HG02571 (cell line): ENCODE measurements at regions not wholly inside any gene's neighbourhood (a gene's known extent, or its start where the extent isn't known, plus 50 kb on each side); places are given as distances from the start of the nearest gene placed in this dataset.
"Not testable (repeated sequence)": the region's sequence is repeated elsewhere in the genome, so short reads cannot be mapped to it uniquely, and the experiment has no call there.

Experiments used
- ATAC-seq: cut with Tn5 transposase; IDR thresholded peaks from one replicate; pipeline ENCODE4 v1.9.1; 2021; ENCODE audit warnings: mild to moderate bottlenecking, moderate library complexity; ENCODE audit not compliant: unreplicated experiment

GRCh38 chr2:234409590-234409989 lies 87.3 kb downstream of the ARL4C start:
- no peak for ATAC-seq

DNA sequence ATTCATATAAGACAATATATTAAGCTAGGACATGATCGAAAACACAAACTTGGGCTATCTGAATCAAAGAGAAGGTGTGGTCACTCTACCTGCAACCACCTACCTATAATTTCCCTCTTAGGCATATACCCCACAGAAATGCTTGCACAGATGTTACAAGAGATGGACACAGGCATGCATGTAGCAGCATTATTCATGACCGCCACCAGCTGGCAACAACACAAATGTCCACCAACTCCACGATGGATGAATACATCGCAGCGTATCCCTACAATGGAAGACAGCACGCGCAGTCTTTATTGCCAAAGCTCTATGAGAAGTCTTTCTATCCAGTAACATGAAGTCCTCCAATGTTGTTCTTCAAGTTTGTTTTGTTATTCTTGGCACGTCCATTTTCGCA lies 90.8 kb downstream of the ARL4C start:
- no peak for ATAC-seq

- no peak for ATAC-seq
Observed at GRCh38 chr2:234405462-234405861, 91.4 kb downstream of the ARL4C start.

- ATAC-seq = no peak
Observed at GRCh38 chr2:234404957-234405356, 91.9 kb downstream of the ARL4C start.

DNA sequence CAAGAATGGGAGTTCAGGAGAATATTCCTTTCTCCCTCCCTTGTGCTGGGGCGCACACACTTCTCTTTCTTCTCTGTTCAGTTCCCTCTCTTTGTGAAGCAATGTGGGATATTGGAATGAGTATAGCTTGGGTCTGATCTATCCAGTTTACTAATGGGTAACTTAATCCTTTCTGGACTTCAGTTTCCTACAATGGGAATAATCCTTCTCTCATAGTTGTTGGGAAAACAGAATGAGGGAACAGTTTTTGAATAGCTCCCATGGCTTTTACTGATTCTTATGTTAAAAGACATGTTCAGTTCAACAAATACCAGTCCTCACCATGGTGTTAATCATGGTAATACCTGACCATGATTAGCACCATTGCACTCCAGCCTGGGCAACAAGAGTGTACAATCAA lies 93.1 kb downstream of the ARL4C start:
- no peak for ATAC-seq

- no peak for ATAC-seq
Observed at GRCh38 chr2:234403074-234403473, 93.8 kb downstream of the ARL4C start.

GRCh38 chr2:234401426-234401825 lies 95.5 kb downstream of the ARL4C start:
- no peak for ATAC-seq

- ATAC-seq = no peak
Observed at GRCh38 chr2:234399451-234400246, 97.2 kb downstream of the ARL4C start.

DNA sequence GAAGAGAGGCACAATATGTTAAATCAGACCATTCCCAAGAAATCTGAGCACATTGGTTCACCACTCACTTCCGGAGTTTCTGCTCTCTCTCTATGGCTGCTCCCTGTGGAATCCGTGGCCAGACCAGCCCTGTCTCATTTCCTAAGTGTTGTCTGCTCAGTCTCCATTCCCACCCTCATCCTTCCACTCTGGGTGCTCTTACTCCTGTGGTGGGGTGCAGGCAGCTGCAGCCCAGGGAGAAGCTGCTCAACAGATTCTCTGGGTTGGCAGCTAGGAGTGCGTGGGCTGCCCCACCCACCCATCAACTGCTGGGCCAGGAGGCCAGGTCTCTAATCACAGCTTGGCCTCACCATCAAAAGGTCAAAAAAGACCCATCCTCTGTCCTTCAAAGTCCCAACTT lies 98.3 kb downstream of the ARL4C start:
- no peak for ATAC-seq

- ATAC-seq = no peak
Observed at GRCh38 chr2:234395891-234396420, 100.9 kb downstream of the ARL4C start.

- ATAC-seq = no peak
Observed at GRCh38 chr2:234394450-234394849, 102.4 kb downstream of the ARL4C start.

GRCh38 chr2:234393354-234393753 lies 103.5 kb downstream of the ARL4C start:
- ATAC-seq = no peak

DNA sequence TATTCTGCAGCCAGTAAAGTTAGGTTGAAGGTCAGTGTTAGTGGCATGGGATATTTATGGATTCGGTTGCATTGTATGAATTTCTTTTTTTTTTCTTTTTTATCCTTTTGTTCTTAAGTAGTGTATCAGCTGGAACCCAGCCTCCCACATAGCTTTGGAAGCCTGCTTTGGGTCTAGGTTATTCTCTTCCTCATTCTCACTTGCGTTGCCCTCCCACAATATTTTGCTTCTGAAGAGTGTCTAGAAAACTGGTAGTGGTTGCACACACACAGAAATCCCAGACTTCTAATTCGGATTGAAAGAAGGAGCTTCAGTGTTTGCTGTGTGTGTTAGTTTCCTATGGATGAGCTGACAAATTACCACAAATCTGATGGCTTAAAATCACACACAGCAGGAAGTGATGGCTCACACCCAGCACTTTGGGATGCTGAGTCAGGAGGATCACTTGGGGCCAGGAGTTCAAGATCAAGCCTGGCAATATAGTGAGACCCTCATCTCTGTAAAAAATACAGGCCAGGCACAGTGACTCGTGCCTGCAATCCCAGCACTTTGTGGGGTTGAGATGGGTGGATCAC lies 104.8 kb downstream of the ARL4C start:
- ATAC-seq = no peak

DNA sequence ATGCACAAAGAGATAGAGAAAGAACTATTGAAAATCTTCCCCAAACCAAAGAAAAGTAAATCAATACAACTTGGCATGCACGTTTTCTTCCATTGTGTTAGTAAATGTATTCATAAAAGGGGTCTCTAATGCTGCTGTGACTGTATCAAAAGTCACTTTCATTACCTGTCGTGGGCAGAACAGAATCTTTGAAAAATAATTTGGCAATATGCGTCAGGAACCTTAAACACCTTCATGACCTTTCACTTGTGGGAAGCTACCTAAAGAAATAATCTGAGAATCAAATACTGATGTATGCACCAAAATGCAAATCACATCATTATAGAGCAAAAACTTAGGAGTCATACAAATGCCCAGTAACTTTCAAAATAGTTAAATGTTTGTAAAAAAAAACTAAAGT lies 105.3 kb downstream of the ARL4C start:
- no peak for ATAC-seq

DNA sequence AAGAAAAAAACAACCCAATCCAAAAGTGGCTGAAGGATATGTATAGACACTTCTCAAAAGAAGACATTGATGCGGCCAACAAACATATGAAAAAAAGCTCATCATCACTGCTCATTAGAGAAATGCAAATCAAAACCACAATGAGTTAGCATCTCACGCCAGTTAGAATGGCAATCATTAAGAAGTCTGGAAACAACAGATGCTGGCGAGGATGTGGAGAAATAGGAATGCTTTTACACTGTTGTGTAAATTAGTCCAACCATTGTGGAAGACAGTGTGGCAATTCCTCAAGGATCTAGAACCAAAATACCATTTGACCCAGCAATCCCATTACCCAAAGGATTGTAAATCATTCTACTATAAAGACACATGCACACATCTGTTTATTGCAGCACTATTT lies 107.2 kb downstream of the ARL4C start:
- ATAC-seq = not testable (repeated sequence)

DNA sequence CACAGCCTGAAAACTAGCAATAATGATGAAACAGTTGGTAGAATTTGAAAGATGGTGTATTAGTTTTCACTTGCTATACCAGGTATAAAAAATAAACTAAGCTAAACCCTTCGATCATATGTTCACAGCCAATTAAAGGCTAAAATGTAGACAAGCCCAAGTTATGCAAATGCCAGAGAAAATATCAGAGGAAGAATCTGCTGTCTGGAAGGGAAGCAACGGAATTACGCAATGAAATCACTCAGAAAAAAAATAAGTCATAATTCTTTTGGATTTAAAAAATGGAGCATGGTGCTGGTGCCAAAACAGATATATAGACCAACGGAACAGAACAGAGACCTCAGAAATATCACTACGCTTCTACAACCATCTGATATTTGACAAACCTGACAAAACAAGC lies 108.3 kb downstream of the ARL4C start:
- ATAC-seq = no peak

DNA sequence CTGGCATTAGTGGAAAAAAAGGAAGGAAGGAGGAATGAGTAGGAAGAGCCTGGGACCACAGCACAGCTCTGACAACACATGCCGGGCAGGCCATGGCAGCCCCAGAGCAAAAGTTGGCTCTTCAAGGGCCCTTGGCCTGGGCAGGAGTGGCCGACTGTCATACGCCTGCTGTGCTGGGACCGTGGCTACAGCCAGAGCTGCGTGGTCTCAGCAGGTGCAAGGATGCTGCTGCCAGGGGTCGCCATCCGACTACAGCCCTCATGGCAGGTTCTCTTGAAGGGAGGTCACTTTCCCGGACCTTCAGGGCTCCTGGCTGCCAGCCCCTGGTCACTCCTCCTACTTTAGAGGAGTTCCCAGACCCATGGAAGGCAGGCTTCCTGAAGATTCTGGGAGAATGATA lies 109.9 kb downstream of the ARL4C start:
- no peak for ATAC-seq

- ATAC-seq = no peak
Observed at GRCh38 chr2:234382131-234382530, 114.8 kb downstream of the ARL4C start.

DNA sequence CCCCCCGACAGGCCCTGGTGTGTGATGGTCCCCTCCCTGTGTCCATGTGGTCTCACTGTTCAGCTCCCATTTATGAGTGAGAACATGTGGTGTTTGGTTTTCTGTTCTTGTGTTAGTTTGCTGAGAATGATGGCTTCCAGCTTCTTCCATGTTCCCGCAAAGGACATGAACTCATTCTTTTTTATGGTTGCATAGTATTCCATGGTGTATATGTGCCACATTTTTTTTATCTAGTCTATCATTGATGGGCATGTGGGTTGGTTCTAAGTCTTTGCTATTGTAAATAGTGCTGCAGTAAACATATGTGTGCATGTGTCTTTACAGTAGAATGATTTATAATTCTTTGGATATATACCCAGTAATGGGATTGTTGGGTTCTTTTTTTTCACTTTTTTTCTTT lies 117.9 kb downstream of the ARL4C start:
- not testable (repeated sequence) for ATAC-seq

DNA sequence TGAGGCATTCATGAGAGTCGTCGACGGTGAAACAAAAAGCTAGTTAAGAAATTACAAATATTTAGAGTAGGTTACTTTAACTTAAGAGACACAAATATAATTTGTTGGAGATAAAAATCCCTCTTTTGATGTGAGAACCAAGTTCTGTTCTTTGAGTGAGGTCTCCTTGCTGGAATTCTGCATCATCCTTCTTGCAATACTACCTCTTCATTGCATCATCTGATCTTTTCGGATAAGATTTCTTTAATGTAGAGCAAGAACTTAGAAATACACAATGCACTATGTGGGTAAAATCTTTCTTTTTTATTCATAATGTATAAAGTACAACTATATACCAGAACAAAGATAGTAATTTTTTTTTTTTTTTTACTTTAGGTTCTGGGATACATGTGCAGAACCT lies 118.4 kb downstream of the ARL4C start:
- ATAC-seq = no peak

DNA sequence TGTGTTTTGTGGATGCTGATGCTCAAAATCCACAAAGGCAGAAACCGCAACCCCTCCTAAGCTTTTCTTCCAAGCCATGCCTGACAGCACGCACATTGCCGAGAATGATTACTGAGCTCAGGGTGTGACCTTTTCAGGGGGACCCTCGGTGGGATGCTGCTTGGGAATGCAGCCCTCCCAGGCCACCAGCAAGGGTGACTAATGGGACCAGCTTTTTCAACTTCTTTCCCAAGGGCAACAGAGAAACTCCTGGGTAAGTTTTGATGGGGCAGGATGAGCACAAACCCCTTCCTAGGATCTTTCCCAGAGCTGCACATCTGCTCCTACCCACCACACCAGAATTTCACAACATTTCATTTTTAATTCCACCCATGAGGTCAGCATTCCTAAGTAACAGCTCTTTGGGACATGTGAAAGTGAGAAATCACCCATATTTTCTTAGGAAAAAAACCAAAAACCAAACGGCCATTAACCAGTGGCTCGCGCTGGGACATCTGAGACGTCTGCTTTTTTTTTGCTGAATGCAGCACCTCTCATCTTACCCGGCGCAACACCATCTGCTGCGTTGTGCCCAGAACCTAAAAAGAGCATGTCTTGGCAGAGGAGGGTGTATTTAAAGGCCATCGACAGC lies 119.0 kb downstream of the ARL4C start:
- no peak for ATAC-seq

DNA sequence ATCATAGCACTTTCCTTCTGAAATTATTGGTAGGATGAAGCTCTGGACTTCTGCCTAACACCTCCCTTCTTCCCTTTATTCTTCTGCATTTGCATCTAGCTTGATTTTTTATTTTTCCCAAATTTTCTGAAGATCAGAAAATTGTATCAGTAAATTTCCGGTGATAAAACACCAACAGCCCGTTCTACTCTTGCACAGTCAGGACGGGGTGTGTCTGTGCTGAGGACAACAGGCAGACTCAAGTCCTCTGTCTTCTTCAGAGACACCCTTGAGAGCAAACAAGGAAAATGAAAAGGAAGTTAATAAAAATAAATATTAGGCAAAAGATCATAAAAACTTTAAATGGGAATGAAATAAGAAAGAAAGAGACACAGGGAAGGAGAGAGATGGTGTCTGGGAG lies 120.7 kb downstream of the ARL4C start:
- ATAC-seq = no peak
